ENCODE measurements at regions not wholly inside any gene's neighbourhood (a gene's known extent, or its start where the extent isn't known, plus 50 kb on each side); places are given as distances from the start of the nearest gene placed in this dataset.
A peak's percentile ranks its signal among the peaks of the same experiment; 100 is the strongest.

- no peaks in the 10 kb centered on the region for H3K9me3 ChIP-seq (ENCODE audit: control insufficient read depth in 4 of 4, low read length in 3 of 4)
- WGBS, result 87% methylated on average over 7 of the region's 7 CpGs
- peaks cover 0 to 14% (median 10%) of the 10 kb centered on the region in 4 donors for H3K4me1 ChIP-seq (ENCODE audit: control insufficient read depth in 4 of 4, insufficient read depth in 4 of 4, low read length in 3 of 4)
- DNase-seq (ENCODE audit: low spot score), result no peak
- no peaks in the 10 kb centered on the region for H3K36me3 ChIP-seq (ENCODE audit: control insufficient read depth in 4 of 4, insufficient read depth in 3 of 4, low read depth in 1 of 4, low read length in 3 of 4)
- peaks cover 0 to 2% (median 0%) of the 10 kb centered on the region in 4 donors for H3K27me3 ChIP-seq (ENCODE audit: control insufficient read depth in 4 of 4, insufficient read depth in 4 of 4, low read length in 3 of 4)
- no peak overlapping the region for H3K9ac ChIP-seq (ENCODE audit: low read depth in 1 of 2, low read length in 2 of 2)
- TF ChIP-seq ATF3 (IDR thresholded peaks at IDR 0.05), result no peak
- no peak for TF ChIP-seq REST (IDR thresholded peaks at IDR 0.05)
- no peak overlapping the region for H3K27ac ChIP-seq (ENCODE audit: low read depth in 1 of 2, low read length in 2 of 2)
- no peak overlapping the region for H3K4me3 ChIP-seq (ENCODE audit: low read depth in 1 of 3, low read length in 3 of 3)
These were observed 95.7 kb downstream of the RTL9 start for GRCh38 chrX:110454336-110454735.

GRCh38 chrX:110462957-110463356, 104.3 kb downstream of the RTL9 start:
- no peak overlapping the region for H3K4me3 ChIP-seq (ENCODE audit: low read depth in 1 of 3, low read length in 3 of 3)
- no peak overlapping the region for H3K27ac ChIP-seq (ENCODE audit: low read depth in 1 of 2, low read length in 2 of 2)
- DNase-seq (ENCODE audit: low spot score), result no peak
- TF ChIP-seq ZBTB33 (IDR thresholded peaks at IDR 0.05), result no peak
- TF ChIP-seq REST (IDR thresholded peaks at IDR 0.05), result no peak
- TF ChIP-seq NR2F2 (IDR thresholded peaks at IDR 0.05), result no peak
- peak; percentile 7 to 25 for TF ChIP-seq RAD21 (IDR thresholded peaks at IDR 0.05)
- H3K36me3 ChIP-seq (ENCODE audit: control insufficient read depth in 4 of 4, insufficient read depth in 3 of 4, low read depth in 1 of 4, low read length in 3 of 4), result no peaks in the 10 kb centered on the region
- no peaks in the 10 kb centered on the region for H3K27me3 ChIP-seq (ENCODE audit: control insufficient read depth in 4 of 4, insufficient read depth in 4 of 4, low read length in 3 of 4)
- H3K9ac ChIP-seq (ENCODE audit: low read depth in 1 of 2, low read length in 2 of 2), result no peak overlapping the region
- H3K9me3 ChIP-seq (ENCODE audit: control insufficient read depth in 4 of 4, low read length in 3 of 4), result no peaks in the 10 kb centered on the region
- H3K4me1 ChIP-seq (ENCODE audit: control insufficient read depth in 4 of 4, insufficient read depth in 4 of 4, low read length in 3 of 4), result no peaks in the 10 kb centered on the region

- no peak overlapping the region for H3K9ac ChIP-seq (ENCODE audit: low read depth in 1 of 2, low read length in 2 of 2)
- no peaks in the 10 kb centered on the region for H3K27me3 ChIP-seq (ENCODE audit: control insufficient read depth in 4 of 4, insufficient read depth in 4 of 4, low read length in 3 of 4)
- TF ChIP-seq HNF4G (IDR thresholded peaks at IDR 0.05), result no peak
- TF ChIP-seq TAF1 (conservative IDR thresholded peaks at IDR 0.05), result no peak
- no peak for TF ChIP-seq YY1 (IDR thresholded peaks at IDR 0.05)
- TF ChIP-seq CTCF (IDR thresholded peaks at IDR 0.05; ENCODE audit: low read depth, low read length, missing input control), result no peak
- no peak for TF ChIP-seq EGR1 (IDR thresholded peaks at IDR 0.05; ENCODE audit: low read depth in 2 of 2)
- TF ChIP-seq REST (IDR thresholded peaks at IDR 0.05), result no peak
- no peak for TF ChIP-seq NR2F2 (IDR thresholded peaks at IDR 0.05)
- no peak overlapping the region for H3K27ac ChIP-seq (ENCODE audit: low read depth in 1 of 2, low read length in 2 of 2)
- H3K36me3 ChIP-seq (ENCODE audit: control insufficient read depth in 4 of 4, insufficient read depth in 3 of 4, low read depth in 1 of 4, low read length in 3 of 4), result no peaks in the 10 kb centered on the region
- no peak overlapping the region for H3K4me3 ChIP-seq (ENCODE audit: low read depth in 1 of 3, low read length in 3 of 3)
- no peaks in the 10 kb centered on the region for H3K4me1 ChIP-seq (ENCODE audit: control insufficient read depth in 4 of 4, insufficient read depth in 4 of 4, low read length in 3 of 4)
- no peaks in the 10 kb centered on the region for H3K9me3 ChIP-seq (ENCODE audit: control insufficient read depth in 4 of 4, low read length in 3 of 4)
- 94% methylated on average over 2 of the region's 2 CpGs for WGBS
- DNase-seq (ENCODE audit: low spot score), result no peak
These were observed 108.1 kb downstream of the RTL9 start for GRCh38 chrX:110466790-110467189.
